SU-DHL-6 (cell line): ENCODE measurements at regions not wholly inside any gene's neighbourhood (a gene's known extent, or its start where the extent isn't known, plus 50 kb on each side); places are given as distances from the start of the nearest gene placed in this dataset.

Source experiments
- H2AFZ ChIP-seq: fragments of 200-600 bp; sonication (generic); 2 replicates; pipeline ENCODE4 v1.6.1; 2014; ENCODE audit warnings: low read depth, mild to moderate bottlenecking, moderate library complexity, mixed read lengths, antibody characterized with exemption, low read length; ENCODE audit not compliant: severe bottlenecking
- H3F3A ChIP-seq: fragments of 200-600 bp; shearing (Covaris generic); 2 replicates; pipeline ENCODE4 v1.6.0; 2016; ENCODE audit warnings: antibody characterized with exemption, mild to moderate bottlenecking; ENCODE audit not compliant: insufficient read depth
- H3K27ac ChIP-seq: fragments of 200-600 bp; sonication (generic); 2 replicates; pipeline ENCODE4 v1.5.1; 2016; ENCODE audit warnings: low read depth, mild to moderate bottlenecking, low read length, moderate library complexity, mixed read lengths
- H3K27me3 ChIP-seq: fragments of 200-600 bp; sonication (generic), shearing (Covaris generic); 2 replicates; pipeline ENCODE4 v1.6.0; 2014; ENCODE audit warnings: mild to moderate bottlenecking, low read length
- H3K36me3 ChIP-seq: fragments of 200-600 bp; sonication (generic); 2 replicates; pipeline ENCODE4 v1.6.1; 2014; ENCODE audit warnings: mild to moderate bottlenecking, low read length, mixed read lengths
- H3K4me2 ChIP-seq: fragments of 300-600, 200-600 bp; shearing (Covaris generic), sonication (generic); 2 replicates; pipeline ENCODE4 v1.6.0; 2014; ENCODE audit warnings: low read length, low read depth, mild to moderate bottlenecking; ENCODE audit not compliant: poor library complexity, severe bottlenecking
- H3K4me3 ChIP-seq: fragments of 200-600 bp; sonication (generic); 2 replicates; pipeline ENCODE4 v1.5.1; 2014; ENCODE audit warnings: antibody characterized with exemption, low read length, mild to moderate bottlenecking, mixed read lengths; ENCODE audit not compliant: insufficient read depth, poor library complexity, severe bottlenecking
- H3K79me2 ChIP-seq: fragments of 200-600 bp; sonication (generic); 2 replicates; pipeline ENCODE4 v1.6.1; 2014; ENCODE audit warnings: mild to moderate bottlenecking, low read length, moderate library complexity; ENCODE audit not compliant: insufficient read depth
- H3K9ac ChIP-seq: fragments of 200-600 bp; sonication (generic); 2 replicates; pipeline ENCODE4 v1.7.0; 2014; ENCODE audit warnings: mild to moderate bottlenecking, low read length
- H3K9me2 ChIP-seq: fragments of 200-600 bp; sonication (generic); replicated peaks from 2 replicates; pipeline ENCODE4 v1.6.1; 2014; ENCODE audit warnings: low read length; ENCODE audit not compliant: insufficient read depth
- H3K9me3 ChIP-seq: fragments of 200-600 bp; sonication (generic); 2 replicates; pipeline ENCODE4 v1.6.1; 2014; ENCODE audit warnings: low read length, mixed read lengths; ENCODE audit not compliant: insufficient read depth
- H4K20me1 ChIP-seq: fragments of 200-600 bp; sonication (generic); 2 replicates; pipeline ENCODE4 v1.6.1; 2014; ENCODE audit warnings: low read depth, mild to moderate bottlenecking, antibody characterized with exemption, low read length, moderate library complexity, mixed read lengths
- CTCF ChIP-seq: fragments of 200-600 bp; sonication (generic); IDR thresholded peaks from one replicate; pipeline ENCODE4 v1.5.1; 2017; ENCODE audit warnings: antibody characterized with exemption, mild to moderate bottlenecking, low read length, moderate library complexity; ENCODE audit not compliant: insufficient read depth, poor library complexity, severe bottlenecking
- EZH2phosphoT487 ChIP-seq: fragments of 200-600 bp; sonication (generic), shearing (Covaris generic); conservative IDR thresholded peaks from 2 replicates; pipeline ENCODE4 v1.6.1; 2018; ENCODE audit warnings: mild to moderate bottlenecking, antibody characterized with exemption, low read length, moderate library complexity, mixed read lengths

GRCh38 chr18:29164020-29164706 lies 987.2 kb upstream of the CDH2 start:
- H3K4me2 ChIP-seq, result no peak overlapping the region
- no peak overlapping the region for H3K4me3 ChIP-seq
- TF ChIP-seq CTCF (no peak), EZH2phosphoT487 (no peak)

GRCh38 chr18:29163596-29163995 lies 986.7 kb upstream of the CDH2 start:
- H3K27ac ChIP-seq, result no peak overlapping the region

More at GRCh38 chr18:29164020-29164706, 987.2 kb upstream of the CDH2 start:
- H3K79me2 ChIP-seq, result no peaks in the 10 kb centered on the region
- no peak overlapping the region for H3K9ac ChIP-seq
- no peaks in the 10 kb centered on the region for H3F3A ChIP-seq
- no peaks in the 10 kb centered on the region; the same call in 1 of the 2 replicates for H3K9me2 ChIP-seq
- H3K27me3 ChIP-seq, result no peaks in the 10 kb centered on the region
- H3K9me3 ChIP-seq, result no peaks in the 10 kb centered on the region
- no peak overlapping the region for H3K27ac ChIP-seq
- no peaks in the 10 kb centered on the region for H3K36me3 ChIP-seq
- H4K20me1 ChIP-seq, result no peaks in the 10 kb centered on the region
- H2AFZ ChIP-seq, result no peak overlapping the region

GRCh38 chr18:29161429-29161828 lies 984.5 kb upstream of the CDH2 start:
- no peaks in the 10 kb centered on the region for H3K27me3 ChIP-seq
- TF ChIP-seq EZH2phosphoT487, result no peak
- no peak for TF ChIP-seq CTCF
- H3K9me3 ChIP-seq, result no peaks in the 10 kb centered on the region
- H4K20me1 ChIP-seq, result no peaks in the 10 kb centered on the region
- no peaks in the 10 kb centered on the region for H3F3A ChIP-seq
- H3K9ac ChIP-seq, result no peak overlapping the region
- no peak overlapping the region for H3K4me2 ChIP-seq
- H2AFZ ChIP-seq, result no peak overlapping the region
- H3K9me2 ChIP-seq, result no peaks in the 10 kb centered on the region; the same call in 1 of the 2 replicates
- H3K4me3 ChIP-seq, result no peak overlapping the region
- H3K27ac ChIP-seq, result no peak overlapping the region
- no peaks in the 10 kb centered on the region for H3K79me2 ChIP-seq
- no peaks in the 10 kb centered on the region for H3K36me3 ChIP-seq

More at GRCh38 chr18:29163596-29163995, 986.7 kb upstream of the CDH2 start:
- Histone ChIP-seq H2AFZ (no peak overlapping the region), H3K9me3 (no peaks in the 10 kb centered on the region), H3K79me2 (no peaks in the 10 kb centered on the region), H3K4me3 (no peak overlapping the region), H4K20me1 (no peaks in the 10 kb centered on the region), H3K27me3 (no peaks in the 10 kb centered on the region), H3K9ac (no peak overlapping the region), H3K4me2 (no peak overlapping the region), H3K9me2 (no peaks in the 10 kb centered on the region; the same call in 1 of the 2 replicates), H3F3A (no peaks in the 10 kb centered on the region), H3K36me3 (no peaks in the 10 kb centered on the region)
- no peak for TF ChIP-seq CTCF
- TF ChIP-seq EZH2phosphoT487, result no peak
